HCT116 (cell line): ENCODE measurements at regions not wholly inside any gene's neighbourhood (a gene's known extent, or its start where the extent isn't known, plus 50 kb on each side); places are given as distances from the start of the nearest gene placed in this dataset.

Experiments
- ATAC-seq: fragments of 200-7000 bp; cut with Tn5 transposase; 2 replicates; pipeline ENCODE4 v1.9.1; 2020; ENCODE audit warnings: mild to moderate bottlenecking, moderate library complexity
- BruUV-seq: library from RNA; stranded (reverse); fragments of 400-500 nt; replicated peaks from 2 replicates; lab custom pipeline; 2021; lab: Mats Ljungman, UMichigan
- CTCF ChIA-PET: fragments of 300-600 bp; sonication (Branson Sonifier 250); formaldehyde crosslinking; loops from one replicate; lab custom pipeline; 2021; ENCODE audit warnings: antibody characterized with exemption; lab: Charles Lee
- POLR2A ChIA-PET: fragments of 300-600, 350-600 bp; sonication (Branson Sonifier 250); formaldehyde crosslinking; loops from one replicate; lab custom pipeline; 2021; ENCODE audit warnings: antibody characterized with exemption; lab: Charles Lee
- RAD21 ChIA-PET, 2 experiments: fragments of 300-600 bp; sonication (Branson Sonifier 250); formaldehyde crosslinking; loops; one replicate each; lab custom pipeline; 2023; ENCODE audit warnings: low total read pairs in 2 of 2; ENCODE audit not compliant: uncharacterized antibody in 2 of 2, unreplicated experiment in 2 of 2, low non-redundant PET in 1 of 2; lab: Charles Lee
- DNase-seq: peaks from one replicate; pipeline ENCODE4 v3.0.0-alpha.2; 2010; ENCODE audit warnings: low read depth, low spot score
- H2AFZ ChIP-seq: fragments of 200-600 bp; shearing (Covaris generic), sonication (generic); 2 replicates; pipeline ENCODE4 v1.6.1; 2017; ENCODE audit warnings: low read depth, mixed run types, mixed read lengths, antibody characterized with exemption, low read length; ENCODE audit not compliant: poor library complexity, severe bottlenecking
- H3K27ac ChIP-seq: 2 replicates; pipeline ENCODE4 v1.5.1; 2012; ENCODE audit warnings: low read depth, low read length
- H3K27me3 ChIP-seq: fragments of 200-600 bp; sonication (generic); 2 replicates; pipeline ENCODE4 v1.6.1; 2016; ENCODE audit warnings: mixed run types, low read length, mixed read lengths; ENCODE audit not compliant: insufficient read depth
- H3K36me3 ChIP-seq, 2 experiments: fragments of 200-500 bp in 1 of 2; fragments of 200-600 bp in 1 of 2; sonication (Bioruptor generic) in 1 of 2; sonication (generic) in 1 of 2; 2 replicates each; pipeline versions ENCODE4 v1.5.1 to v1.6.1; 2014 to 2016; ENCODE audit warnings: low read length in 2 of 2, inconsistent platforms in 1 of 2, mixed read lengths in 1 of 2, mixed run types in 1 of 2; ENCODE audit not compliant: insufficient read depth in 2 of 2, control insufficient read depth in 1 of 2
- H3K4me1 ChIP-seq, 2 experiments: fragments of 200-600 bp in 1 of 2; sonication (generic) in 1 of 2; 2 replicates each; pipeline versions ENCODE4 v1.5.1 to v1.6.1; 2012 to 2017; ENCODE audit warnings: low read length in 2 of 2, inconsistent platforms in 1 of 2, mild to moderate bottlenecking in 1 of 2, mixed read lengths in 1 of 2, mixed run types in 1 of 2, moderate library complexity in 1 of 2; ENCODE audit not compliant: insufficient read depth in 2 of 2, control insufficient read depth in 1 of 2
- H3K4me2 ChIP-seq: fragments of 200-600 bp; sonication (generic); 2 replicates; pipeline ENCODE4 v1.6.1; 2017; ENCODE audit warnings: mixed run types, low read length, mixed read lengths
- H3K4me3 ChIP-seq, 2 experiments: fragments of 200-600 bp in 1 of 2; sonication (generic) in 1 of 2; replicated peaks in 1 of 2; 2 replicates each; pipeline ENCODE4 v1.5.1; 2011 to 2016; ENCODE audit warnings: low read length in 2 of 2, control low read depth in 1 of 2, low read depth in 1 of 2, mild to moderate bottlenecking in 1 of 2, mixed read lengths in 1 of 2, mixed run types in 1 of 2
- H3K79me2 ChIP-seq: fragments of 200-600 bp; sonication (generic); 2 replicates; pipeline ENCODE4 v1.6.1; 2017; ENCODE audit warnings: mild to moderate bottlenecking, mixed run types, low read length, moderate library complexity, mixed read lengths; ENCODE audit not compliant: insufficient read depth
- H3K9ac ChIP-seq: fragments of 200-600 bp; sonication (generic); 2 replicates; pipeline ENCODE4 v1.6.1; 2016; ENCODE audit warnings: low read length, mixed read lengths
- H3K9me2 ChIP-seq: fragments of 200-600 bp; sonication (generic), shearing (Covaris generic); 2 replicates; pipeline ENCODE4 v1.6.1; 2017; ENCODE audit warnings: mixed run types, mild to moderate bottlenecking, moderate library complexity; ENCODE audit not compliant: insufficient read depth
- H3K9me3 ChIP-seq, 2 experiments: fragments of 200-500 bp in 1 of 2; fragments of 200-600 bp in 1 of 2; sonication (Bioruptor generic) in 1 of 2; sonication (generic) in 1 of 2; 2 replicates each; pipeline ENCODE4 v1.6.1; 2014 to 2017; ENCODE audit warnings: low read length in 2 of 2, mixed read lengths in 2 of 2, inconsistent platforms in 1 of 2, low read depth in 1 of 2, mild to moderate bottlenecking in 1 of 2, mixed run types in 1 of 2, moderate library complexity in 1 of 2; ENCODE audit not compliant: control insufficient read depth in 1 of 2, insufficient read depth in 1 of 2
- H4K20me1 ChIP-seq: fragments of 200-600 bp; sonication (generic), shearing (Covaris generic); 2 replicates; pipeline ENCODE4 v1.6.1; 2017; ENCODE audit warnings: mixed run types, mild to moderate bottlenecking, moderate library complexity; ENCODE audit not compliant: insufficient read depth
- CEBPB ChIP-seq: IDR thresholded peaks from 2 replicates; pipeline ENCODE4 v1.6.1; 2012; ENCODE audit warnings: low read depth
- CTCF ChIP-seq, 3 experiments: fragments of 200-600 bp in 1 of 3; sonication (generic) in 1 of 3; IDR thresholded peaks in 2 of 3; conservative IDR thresholded peaks in 1 of 3; 2 replicates each; pipeline ENCODE4 v1.5.1; 2012 to 2017; ENCODE audit warnings: low read depth in 2 of 3, low read length in 2 of 3, antibody characterized with exemption in 1 of 3, borderline replicate concordance in 1 of 3, control low read depth in 1 of 3, mild to moderate bottlenecking in 1 of 3, mixed read lengths in 1 of 3, mixed run types in 1 of 3, moderate library complexity in 1 of 3; ENCODE audit not compliant: insufficient read depth in 1 of 3
- ELF1 ChIP-seq: IDR thresholded peaks from 2 replicates; pipeline ENCODE4 v1.6.1; 2012; ENCODE audit warnings: low read depth, borderline replicate concordance
- EZH2 ChIP-seq: fragments of 200-600 bp; sonication (generic); IDR thresholded peaks from 2 replicates; pipeline ENCODE4 v1.6.1; 2017; ENCODE audit warnings: antibody characterized with exemption, mixed run types
- FOSL1 ChIP-seq: IDR thresholded peaks from 2 replicates; pipeline ENCODE4 v1.6.1; 2012; ENCODE audit warnings: low read depth
- MAX ChIP-seq: IDR thresholded peaks from 2 replicates; pipeline ENCODE4 v1.6.1; 2012
- POLR2A ChIP-seq: IDR thresholded peaks from 2 replicates; pipeline ENCODE4 v1.7.0; 2011; ENCODE audit warnings: borderline replicate concordance; ENCODE audit not compliant: insufficient read depth, insufficient read length; ENCODE audit errors: extremely low read depth
- RAD21 ChIP-seq: IDR thresholded peaks from 2 replicates; pipeline ENCODE4 v1.6.1; 2012; ENCODE audit warnings: low read depth, mild to moderate bottlenecking
- SP1 ChIP-seq: IDR thresholded peaks from 2 replicates; pipeline ENCODE4 v1.6.1; 2012; ENCODE audit warnings: low read depth
- SRF ChIP-seq: IDR thresholded peaks from 2 replicates; pipeline ENCODE4 v1.6.1; 2012; ENCODE audit warnings: low read depth
- TCF7L2 ChIP-seq: IDR thresholded peaks from 2 replicates; pipeline ENCODE4 v1.7.0; 2011; ENCODE audit warnings: borderline replicate concordance, inconsistent platforms; ENCODE audit not compliant: insufficient read depth, insufficient read length; ENCODE audit errors: extremely low read depth
- YY1 ChIP-seq: IDR thresholded peaks from 2 replicates; pipeline ENCODE4 v1.6.1; 2011; ENCODE audit warnings: low read length, low read depth, moderate library complexity, mild to moderate bottlenecking; ENCODE audit not compliant: insufficient replicate concordance; ENCODE audit errors: extremely low read depth
- ZFX ChIP-seq: fragments of 450-650 bp; IDR thresholded peaks from 2 replicates; pipeline ENCODE4 v1.6.1; 2017
- ZNF274 ChIP-seq: fragments of 200-500 bp; sonication (Bioruptor generic); IDR thresholded peaks from 2 replicates; pipeline ENCODE4 v1.6.1; 2014; ENCODE audit warnings: mild to moderate bottlenecking, low read depth, low read length, inconsistent platforms
- intact Hi-C: fragments of 100-400 bp; cut with micrococcal nuclease; formaldehyde crosslinking; loops from 2 replicates; pipeline ENCODE4 v1.10.0; 2022
- TF ChIP-seq, protein P1 (sequence below): IDR thresholded peaks from 2 replicates; pipeline ENCODE4 v1.6.1; 2012

DNA sequence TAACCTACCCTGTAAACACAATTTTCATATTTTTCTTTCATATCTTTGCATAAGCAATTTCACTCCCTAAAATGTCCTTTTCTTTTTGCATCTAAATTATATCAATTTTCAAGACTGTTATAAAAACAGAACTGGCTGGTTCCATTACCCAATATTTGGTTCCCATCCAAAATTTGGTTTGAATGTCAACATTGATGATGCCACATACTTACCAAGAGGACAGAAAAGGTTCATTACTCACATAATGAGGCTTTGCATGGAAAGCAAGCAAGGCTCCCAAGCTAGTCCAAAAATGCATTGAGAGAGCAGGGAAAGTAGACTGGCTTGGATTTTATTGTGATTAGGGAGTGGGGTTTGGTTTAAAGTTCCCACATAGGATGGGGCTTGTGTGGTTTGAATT lies 144.4 kb upstream of the AKIRIN2 start:
- RAD21 ChIA-PET = no interaction called here
- BruUV-seq = no TSS peak
- POLR2A ChIA-PET = no interaction called here
- CTCF ChIA-PET = no interaction called here
- Histone ChIP-seq H3K36me3 (no peaks in the 10 kb centered on the region), H3K4me3 (no peak overlapping the region), H2AFZ (no peak overlapping the region), H3K27ac (no peak overlapping the region), H4K20me1 (no peaks in the 10 kb centered on the region), H3K4me1 (no peaks in the 10 kb centered on the region), H3K4me2 (no peak overlapping the region), H3K9ac (no peak overlapping the region), H3K9me3 (no peaks in the 10 kb centered on the region), H3K27me3 (no peaks in the 10 kb centered on the region), H3K9me2 (no peaks in the 10 kb centered on the region), H3K79me2 (no peaks in the 10 kb centered on the region)
- intact Hi-C loops = no loop called here
- DNase-seq (no peak), ATAC-seq (no peak)
- TF ChIP-seq ELF1 (no peak), CEBPB (no peak), FOSL1 (no peak), POLR2A (no peak), MAX (no peak), RAD21 (no peak), TCF7L2 (no peak), SP1 (no peak), ZFX (no peak), ZNF274 (no peak)

DNA sequence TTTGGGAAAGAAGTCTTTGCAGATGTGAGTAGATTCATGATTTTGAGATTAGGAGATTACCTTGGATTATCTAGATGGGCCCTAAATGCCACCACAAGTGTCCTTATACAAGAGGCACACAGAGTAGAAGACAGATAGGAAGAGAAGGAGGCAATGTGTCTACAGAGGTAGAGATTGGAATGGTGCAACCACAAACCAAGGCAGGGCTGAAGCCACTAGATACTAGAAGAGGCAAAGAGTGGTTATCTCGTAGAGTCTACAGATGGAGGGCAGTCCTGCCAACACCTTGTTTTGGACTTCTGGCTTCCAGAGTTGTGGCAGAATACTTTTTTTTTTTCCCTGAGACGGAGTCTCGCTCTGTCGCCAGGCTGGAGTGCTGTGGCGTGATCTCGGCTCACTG lies 138.3 kb upstream of the AKIRIN2 start:
- POLR2A ChIA-PET = no interaction called here
- intact Hi-C loops = no loop called here
- RAD21 ChIA-PET = interaction anchor here in 1 of 2 experiments (0.7 kb wide), 1 partner anchor 444 kb away, joined by 3 read pairs; no protein-coding TSS in a partner anchor
- Histone ChIP-seq H2AFZ (no peak overlapping the region), H3K27me3 (no peaks in the 10 kb centered on the region), H3K9me3 (no peaks in the 10 kb centered on the region), H3K4me3 (no peak overlapping the region), H3K9ac (no peak overlapping the region), H3K4me1 (no peaks in the 10 kb centered on the region), H3K9me2 (no peaks in the 10 kb centered on the region), H4K20me1 (no peaks in the 10 kb centered on the region), H3K36me3 (no peaks in the 10 kb centered on the region), H3K79me2 (no peaks in the 10 kb centered on the region), H3K27ac (no peak overlapping the region), H3K4me2 (no peak overlapping the region)
- no TSS peak for BruUV-seq
- TF ChIP-seq YY1 (no peak), ELF1 (no peak), MAX (no peak), CTCF (IDR thresholded peaks at IDR 0.05 in 2 of 3, conservative IDR thresholded peaks at IDR 0.05 in 1 of 3; ENCODE audit: borderline replicate concordance in 1 of 3, insufficient read depth in 1 of 3, low read depth in 2 of 3, low read length in 2 of 3) (no peak), SRF (no peak), EZH2 (no peak)
- TF ChIP-seq, protein P1, sequence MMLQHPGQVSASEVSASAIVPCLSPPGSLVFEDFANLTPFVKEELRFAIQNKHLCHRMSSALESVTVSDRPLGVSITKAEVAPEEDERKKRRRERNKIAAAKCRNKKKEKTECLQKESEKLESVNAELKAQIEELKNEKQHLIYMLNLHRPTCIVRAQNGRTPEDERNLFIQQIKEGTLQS = no peak
- CTCF ChIA-PET = no interaction called here
- DNase-seq = no peak
- no peak for ATAC-seq
